ENCODE measurements at regions not wholly inside any gene's neighbourhood (a gene's known extent, or its start where the extent isn't known, plus 50 kb on each side); places are given as distances from the start of the nearest gene placed in this dataset.

DNA sequence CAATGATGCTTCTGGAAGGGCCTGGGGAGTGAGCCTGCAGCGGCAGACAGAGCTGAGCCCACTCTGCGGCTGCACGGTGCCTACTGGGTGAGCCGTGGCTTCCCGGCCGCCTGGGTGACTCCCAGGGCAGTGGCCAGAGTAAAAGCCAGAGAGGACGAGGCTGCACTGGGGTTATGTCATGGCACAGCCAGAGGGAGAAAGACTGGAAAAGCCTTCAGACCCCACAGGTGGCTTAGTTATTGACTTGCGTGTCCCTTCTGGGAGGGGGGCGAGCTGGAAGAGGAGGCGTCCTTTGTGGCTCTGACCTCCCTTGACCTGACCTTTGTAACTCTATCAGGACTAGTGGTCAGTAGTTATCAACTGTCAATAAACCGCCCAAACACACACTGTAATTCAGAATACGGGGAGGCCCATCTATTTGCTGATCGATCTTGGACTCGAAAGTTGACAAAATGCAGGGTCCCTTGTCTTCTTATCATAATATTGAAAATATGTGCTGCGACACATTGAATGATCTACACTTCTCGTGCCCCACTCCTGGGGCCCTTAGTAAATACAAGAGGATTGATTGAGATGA is 385.9 kb upstream of the ZFHX3 start:
- DNase-seq (ENCODE audit: low read depth): no peak

DNA sequence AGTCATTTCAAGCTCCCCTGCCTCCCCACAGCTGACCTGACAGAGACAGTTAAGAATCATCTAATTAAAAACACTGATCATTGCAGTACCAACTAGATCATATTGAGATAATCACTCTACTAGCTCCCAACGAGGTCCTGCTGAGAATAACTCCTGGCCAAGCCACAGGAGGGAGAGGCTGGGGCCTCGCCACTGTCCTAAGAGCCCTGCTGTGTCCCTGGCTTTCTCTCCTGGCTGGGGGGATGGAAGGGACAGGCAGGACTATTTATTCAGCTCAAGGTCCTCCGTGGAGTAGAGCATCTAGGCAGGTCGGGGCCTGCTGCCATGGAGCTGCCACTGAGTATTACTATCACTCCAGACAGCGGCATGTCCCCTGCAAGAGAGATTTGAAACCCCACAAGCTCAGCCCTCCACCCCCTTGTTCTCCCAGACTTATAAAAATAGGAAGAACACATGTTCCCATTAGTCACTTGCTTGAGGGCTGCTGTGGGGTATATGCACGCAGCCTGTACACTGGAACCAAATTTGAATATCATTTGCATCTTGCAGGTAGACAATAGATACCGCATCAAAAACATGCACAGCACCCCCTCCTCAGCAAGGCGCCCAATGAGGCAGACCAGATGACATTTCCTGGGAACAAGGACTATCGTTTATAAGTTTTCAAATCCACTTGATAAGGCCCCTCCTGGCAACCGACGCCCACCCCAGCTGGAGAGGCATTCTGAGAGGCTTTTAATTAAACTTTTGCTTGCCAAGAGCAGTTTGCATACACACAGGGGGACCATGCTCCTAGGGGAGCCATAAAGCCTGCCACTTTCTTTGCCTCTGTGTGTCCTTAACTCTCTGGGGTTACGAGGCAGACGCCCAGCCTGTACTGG is 385.2 kb upstream of the ZFHX3 start:
- TF ChIP-seq, protein P1, sequence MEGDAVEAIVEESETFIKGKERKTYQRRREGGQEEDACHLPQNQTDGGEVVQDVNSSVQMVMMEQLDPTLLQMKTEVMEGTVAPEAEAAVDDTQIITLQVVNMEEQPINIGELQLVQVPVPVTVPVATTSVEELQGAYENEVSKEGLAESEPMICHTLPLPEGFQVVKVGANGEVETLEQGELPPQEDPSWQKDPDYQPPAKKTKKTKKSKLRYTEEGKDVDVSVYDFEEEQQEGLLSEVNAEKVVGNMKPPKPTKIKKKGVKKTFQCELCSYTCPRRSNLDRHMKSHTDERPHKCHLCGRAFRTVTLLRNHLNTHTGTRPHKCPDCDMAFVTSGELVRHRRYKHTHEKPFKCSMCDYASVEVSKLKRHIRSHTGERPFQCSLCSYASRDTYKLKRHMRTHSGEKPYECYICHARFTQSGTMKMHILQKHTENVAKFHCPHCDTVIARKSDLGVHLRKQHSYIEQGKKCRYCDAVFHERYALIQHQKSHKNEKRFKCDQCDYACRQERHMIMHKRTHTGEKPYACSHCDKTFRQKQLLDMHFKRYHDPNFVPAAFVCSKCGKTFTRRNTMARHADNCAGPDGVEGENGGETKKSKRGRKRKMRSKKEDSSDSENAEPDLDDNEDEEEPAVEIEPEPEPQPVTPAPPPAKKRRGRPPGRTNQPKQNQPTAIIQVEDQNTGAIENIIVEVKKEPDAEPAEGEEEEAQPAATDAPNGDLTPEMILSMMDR (IDR thresholded peaks at IDR 0.05; ENCODE audit: low read depth, low read length, missing control alignments): no peak
- no peak overlapping the region for H3K4me3 ChIP-seq (ENCODE audit: low read depth, low read length)
- in situ Hi-C loops (cut with HindIII; ENCODE audit: low sequenced_read_pairs): no loop called here
- no peak for DNase-seq (ENCODE audit: low read depth)

More for the DNA sequence above, 385.9 kb upstream of the ZFHX3 start:
- TF ChIP-seq, protein P1 (IDR thresholded peaks at IDR 0.05; ENCODE audit: low read depth, low read length, missing control alignments): no peak
- in situ Hi-C loops (cut with HindIII; ENCODE audit: low sequenced_read_pairs): no loop called here
- H3K4me3 ChIP-seq (ENCODE audit: low read depth, low read length): no peak overlapping the region

DNA sequence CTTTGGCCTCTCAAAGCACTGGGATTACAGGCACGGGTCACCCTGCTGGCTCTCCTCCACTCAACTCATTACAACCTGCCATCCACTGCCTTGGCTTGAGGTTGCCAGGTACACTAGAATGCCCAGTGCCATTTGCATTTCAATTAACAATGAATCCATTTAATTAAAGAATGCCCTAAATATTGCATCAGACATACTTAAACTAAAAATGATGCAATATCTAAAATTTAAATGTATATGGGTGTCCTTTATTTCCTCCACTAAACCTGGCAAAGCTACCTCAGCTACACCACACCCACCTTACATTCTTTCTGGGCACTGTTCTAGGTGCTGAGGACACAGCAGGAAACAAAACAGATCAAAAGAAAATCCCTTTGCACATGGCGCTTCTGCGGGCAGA is 382.2 kb upstream of the ZFHX3 start:
- TF ChIP-seq, protein P1 (IDR thresholded peaks at IDR 0.05; ENCODE audit: low read depth, low read length, missing control alignments): no peak
- no peak overlapping the region for H3K4me3 ChIP-seq (ENCODE audit: low read depth, low read length)
- DNase-seq (ENCODE audit: low read depth): no peak
- in situ Hi-C loops (cut with HindIII; ENCODE audit: low sequenced_read_pairs): no loop called here

DNA sequence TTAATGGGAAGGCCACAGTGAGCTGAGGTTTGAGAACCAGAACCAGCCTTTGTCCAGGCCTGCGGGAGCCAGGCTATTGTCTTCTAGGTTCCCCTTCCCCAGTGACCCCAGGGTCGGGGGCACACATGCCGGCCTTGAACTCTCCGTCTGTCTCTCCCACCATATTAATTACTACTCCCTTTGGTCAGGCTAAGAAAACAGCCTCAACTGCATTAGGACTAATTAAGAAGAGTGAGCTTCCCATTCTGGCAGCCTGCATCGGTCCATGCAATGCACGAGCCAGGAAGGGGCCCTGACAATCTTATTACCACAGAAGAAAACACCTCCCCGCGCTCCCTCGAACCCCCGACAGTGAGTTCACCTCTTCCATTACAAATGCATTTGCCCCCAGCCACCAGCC is 380.2 kb upstream of the ZFHX3 start:
- in situ Hi-C loops (cut with HindIII; ENCODE audit: low sequenced_read_pairs): no loop called here
- TF ChIP-seq, protein P1 (IDR thresholded peaks at IDR 0.05; ENCODE audit: low read depth, low read length, missing control alignments): no peak
- no peak for DNase-seq (ENCODE audit: low read depth)
- no peak overlapping the region for H3K4me3 ChIP-seq (ENCODE audit: low read depth, low read length)

DNA sequence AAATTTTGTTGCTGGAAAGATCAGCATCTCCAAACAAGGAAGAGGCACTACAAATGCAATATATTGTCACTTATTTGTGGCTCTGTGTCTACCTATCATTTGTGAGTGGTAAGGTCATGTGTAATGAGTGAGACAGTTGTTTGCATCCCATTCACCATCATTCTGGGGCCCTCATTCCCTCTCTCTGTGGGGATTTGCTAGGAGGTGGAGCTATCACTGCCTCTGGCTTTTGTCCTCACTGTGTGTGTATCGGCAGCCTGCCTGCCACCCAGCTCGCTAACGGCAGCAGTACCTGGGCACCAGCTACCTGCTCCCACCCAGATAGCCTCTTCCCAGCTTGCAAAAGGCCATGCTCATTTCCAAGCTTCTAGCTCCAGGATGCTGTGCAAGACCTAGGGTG is 379.2 kb upstream of the ZFHX3 start:
- no peak overlapping the region for H3K4me3 ChIP-seq (ENCODE audit: low read depth, low read length)
- DNase-seq (ENCODE audit: low read depth): no peak
- TF ChIP-seq, protein P1 (IDR thresholded peaks at IDR 0.05; ENCODE audit: low read depth, low read length, missing control alignments): no peak
- in situ Hi-C loops (cut with HindIII; ENCODE audit: low sequenced_read_pairs): no loop called here

DNA sequence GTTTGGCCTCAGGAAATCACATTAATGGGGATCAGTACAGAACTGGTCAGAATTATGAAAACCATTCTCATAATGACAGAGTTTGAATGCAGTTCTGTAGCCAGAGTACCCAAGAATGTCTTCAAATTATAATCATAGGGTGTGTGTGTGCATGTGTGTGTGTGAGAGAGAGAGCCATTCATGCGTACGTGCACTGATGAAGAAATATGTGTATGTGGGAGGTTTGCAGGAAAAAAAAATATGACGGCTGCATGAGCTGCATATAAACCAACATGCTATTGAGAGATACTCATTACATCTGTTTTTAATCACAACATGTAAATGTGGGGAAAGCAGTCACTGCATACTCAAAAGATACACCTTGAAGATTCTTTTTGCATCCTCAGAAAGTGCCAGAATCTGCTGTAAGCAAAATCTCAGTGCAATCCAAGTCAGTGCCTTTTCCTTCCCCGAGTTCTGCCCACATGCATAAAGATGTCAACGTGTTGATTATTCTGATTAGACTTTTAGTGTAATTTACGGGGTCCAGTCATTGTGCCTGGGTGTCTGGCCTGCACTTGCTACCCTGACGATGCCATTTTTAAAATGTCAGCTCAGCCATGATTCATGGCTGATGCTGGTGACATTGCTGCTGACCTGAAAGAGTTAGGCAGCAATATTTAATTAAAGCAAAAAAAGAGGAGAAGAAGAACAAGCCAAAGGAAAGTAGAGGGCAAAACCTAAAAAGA is 378.7 kb upstream of the ZFHX3 start:
- TF ChIP-seq, protein P1 (IDR thresholded peaks at IDR 0.05; ENCODE audit: low read depth, low read length, missing control alignments): no peak
- H3K4me3 ChIP-seq (ENCODE audit: low read depth, low read length): no peak overlapping the region
- DNase-seq (ENCODE audit: low read depth): no peak
- in situ Hi-C loops (cut with HindIII; ENCODE audit: low sequenced_read_pairs): no loop called here

Measured in astrocyte of the cerebellum (primary cell).